Daoy (cell line): ENCODE measurements at regions not wholly inside any gene's neighbourhood (a gene's known extent, or its start where the extent isn't known, plus 50 kb on each side); places are given as distances from the start of the nearest gene placed in this dataset.

Source experiments
- DNase-seq: peaks from one replicate; pipeline ENCODE4 v3.0.0-alpha.2; 2015; ENCODE audit warnings: low read depth

GRCh38 chr9:81193362-81194339 is 495.7 kb downstream of the TLE1 start:
- DNase-seq = no peak

- no peak for DNase-seq
These were observed 498.1 kb downstream of the TLE1 start for GRCh38 chr9:81191222-81191621.

- DNase-seq = no peak
These were observed 498.7 kb downstream of the TLE1 start for GRCh38 chr9:81190659-81191058.

GRCh38 chr9:81183761-81184160 is 505.6 kb downstream of the TLE1 start:
- DNase-seq = peak; percentile 16

DNA sequence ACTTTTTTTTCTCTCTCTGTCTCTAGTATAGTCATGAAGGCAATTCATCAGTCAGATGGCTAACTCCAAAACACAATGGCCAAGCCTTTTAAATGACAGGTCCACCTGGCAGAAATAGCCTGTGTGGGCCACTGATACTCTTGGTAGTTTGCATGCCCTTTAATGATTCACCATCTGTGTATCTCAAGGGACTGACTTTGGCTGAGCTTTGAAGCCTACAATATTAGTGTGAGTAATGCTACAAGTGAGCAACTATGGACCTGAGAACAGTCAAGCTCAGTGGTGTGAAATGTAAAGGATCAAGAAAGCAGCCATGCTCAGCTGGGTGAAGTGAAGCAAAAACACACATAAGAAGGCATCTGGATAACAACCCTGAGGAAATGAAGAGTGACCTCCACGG is 506.9 kb downstream of the TLE1 start:
- DNase-seq = peak; percentile 17

DNA sequence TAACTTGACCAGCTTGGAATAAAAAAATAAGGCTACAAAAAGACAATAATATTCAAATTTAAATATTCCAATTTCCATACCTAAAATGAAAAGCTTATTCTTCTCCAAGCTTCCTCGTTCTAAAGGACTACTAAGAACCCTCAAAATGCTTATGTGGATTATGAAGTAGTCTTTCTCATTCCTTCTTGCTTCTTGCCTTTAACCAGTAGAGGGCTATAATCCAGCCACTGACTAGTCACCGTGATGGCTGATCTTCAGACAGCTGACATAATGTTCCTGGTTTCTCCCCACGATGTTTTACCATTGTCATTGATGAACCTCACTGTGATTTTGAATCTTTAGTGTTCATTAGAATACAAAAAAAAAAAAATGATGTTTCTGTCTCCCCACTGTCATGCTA is 515.3 kb downstream of the TLE1 start:
- no peak for DNase-seq

- no peak for DNase-seq
These were observed 517.7 kb downstream of the TLE1 start for GRCh38 chr9:81171689-81172088.

DNA sequence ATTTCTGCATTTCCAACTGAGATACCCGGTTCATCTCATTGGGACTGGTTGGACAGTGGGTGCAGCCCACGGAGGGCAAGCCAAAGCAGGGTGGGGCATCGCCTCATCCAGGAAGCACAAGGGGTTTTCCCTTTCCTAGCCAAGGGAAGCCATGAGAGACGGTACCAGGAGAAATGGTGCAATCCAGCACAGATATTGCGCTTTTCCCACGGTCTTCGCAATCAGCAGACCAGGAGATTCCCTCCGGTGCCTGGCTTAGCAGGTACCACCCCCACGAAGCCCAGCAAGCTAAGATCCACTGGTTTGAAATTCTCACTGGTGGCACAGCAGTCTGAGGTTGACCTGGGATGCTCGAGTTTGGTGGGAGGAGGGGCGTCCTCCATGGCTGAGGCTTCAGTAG is 527.0 kb downstream of the TLE1 start:
- DNase-seq = no peak

- DNase-seq = no peak
These were observed 533.0 kb downstream of the TLE1 start for GRCh38 chr9:81156381-81156780.

- no peak for DNase-seq
These were observed 539.2 kb downstream of the TLE1 start for GRCh38 chr9:81150016-81150625.

- no peak for DNase-seq
These were observed 542.5 kb downstream of the TLE1 start for GRCh38 chr9:81146684-81147337.

DNA sequence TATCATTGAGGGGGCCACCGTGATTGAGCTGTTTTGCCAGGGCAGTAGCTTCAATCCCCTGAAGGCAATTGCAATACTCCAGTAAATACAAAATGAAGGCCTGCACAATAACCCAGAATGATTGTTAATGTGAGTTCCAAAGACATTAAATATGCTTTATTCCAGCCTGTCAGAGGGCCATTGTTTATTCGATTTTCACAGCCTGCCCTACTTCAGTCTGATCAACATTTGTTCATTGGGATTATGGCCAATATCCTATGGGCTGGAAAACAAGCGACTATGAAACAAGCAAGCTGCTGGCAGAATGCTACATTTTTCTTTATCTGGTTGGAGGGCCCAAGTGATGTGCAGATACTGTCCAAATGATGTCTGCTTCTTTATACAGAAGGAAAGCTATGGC is 543.1 kb downstream of the TLE1 start:
- no peak for DNase-seq

- DNase-seq = no peak
These were observed 543.9 kb downstream of the TLE1 start for GRCh38 chr9:81145331-81145963.

- DNase-seq = no peak
These were observed 547.4 kb downstream of the TLE1 start for GRCh38 chr9:81141961-81142360.

DNA sequence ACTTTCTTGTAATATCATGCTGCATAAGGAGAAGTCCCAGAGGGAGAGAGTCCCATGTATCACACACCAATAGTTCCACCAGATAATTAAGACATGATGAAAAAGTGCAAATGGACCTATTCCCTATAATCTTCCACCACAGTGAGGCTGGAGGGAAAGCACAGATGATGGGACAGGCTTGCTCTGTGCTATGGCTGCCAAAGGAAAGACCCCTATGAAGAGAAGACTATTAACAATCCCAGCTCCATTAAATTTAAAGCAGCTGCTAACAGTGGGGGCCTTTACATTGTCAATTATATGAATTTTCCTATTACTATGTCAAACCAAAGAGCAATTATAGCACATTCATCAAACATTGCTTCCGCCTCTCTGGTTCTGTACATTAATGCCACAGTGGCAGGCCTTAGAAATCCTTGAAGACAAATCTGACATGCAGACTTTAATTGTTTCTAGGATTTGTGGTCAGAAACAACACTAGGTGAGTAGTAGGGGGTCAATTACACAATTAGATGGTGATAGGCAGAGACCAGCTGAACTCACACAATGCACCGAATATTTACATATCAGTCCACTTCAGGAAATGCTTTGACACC is 551.3 kb downstream of the TLE1 start:
- DNase-seq = no peak

GRCh38 chr9:81132796-81133195 is 556.6 kb downstream of the TLE1 start:
- no peak for DNase-seq

DNA sequence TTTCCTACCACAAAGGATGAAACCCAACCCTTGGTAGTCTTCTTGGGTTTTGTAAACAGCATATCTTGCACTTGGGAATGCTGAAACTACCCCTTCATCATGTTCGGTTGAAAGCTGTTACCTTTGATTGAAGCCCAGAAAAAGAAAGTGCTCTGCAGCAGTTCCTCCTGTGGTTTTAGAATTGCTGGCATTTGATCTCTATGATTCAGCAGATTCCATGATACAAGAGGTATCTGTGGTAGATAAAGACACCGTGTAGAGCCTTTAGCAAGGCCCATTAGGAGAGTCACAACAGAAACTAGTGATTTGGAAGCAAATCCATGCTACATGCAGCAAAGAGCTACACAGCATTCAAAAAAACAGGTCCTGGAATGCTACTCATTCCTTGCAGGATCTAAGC is 557.0 kb downstream of the TLE1 start:
- no peak for DNase-seq

DNA sequence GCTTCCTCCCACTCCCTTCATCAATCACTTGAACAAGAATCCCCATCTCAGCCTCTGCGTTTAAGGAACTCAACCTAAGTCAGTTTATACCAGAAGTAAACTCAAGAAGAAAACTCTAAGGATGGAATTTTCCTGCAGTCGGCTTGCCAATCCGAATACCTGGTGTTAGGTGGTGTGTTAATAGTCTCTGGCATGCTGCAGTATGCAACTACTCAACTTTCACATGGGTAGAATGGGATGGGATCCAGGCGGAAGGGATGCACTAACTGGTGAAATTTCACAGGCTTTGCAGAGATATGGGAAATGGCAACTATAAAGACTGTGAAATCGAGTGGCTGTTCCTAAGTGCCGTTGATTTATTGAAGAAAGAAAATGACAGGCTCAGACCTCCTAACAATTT is 560.6 kb downstream of the TLE1 start:
- no peak for DNase-seq

GRCh38 chr9:81125446-81126092 is 563.8 kb downstream of the TLE1 start:
- no peak for DNase-seq

DNA sequence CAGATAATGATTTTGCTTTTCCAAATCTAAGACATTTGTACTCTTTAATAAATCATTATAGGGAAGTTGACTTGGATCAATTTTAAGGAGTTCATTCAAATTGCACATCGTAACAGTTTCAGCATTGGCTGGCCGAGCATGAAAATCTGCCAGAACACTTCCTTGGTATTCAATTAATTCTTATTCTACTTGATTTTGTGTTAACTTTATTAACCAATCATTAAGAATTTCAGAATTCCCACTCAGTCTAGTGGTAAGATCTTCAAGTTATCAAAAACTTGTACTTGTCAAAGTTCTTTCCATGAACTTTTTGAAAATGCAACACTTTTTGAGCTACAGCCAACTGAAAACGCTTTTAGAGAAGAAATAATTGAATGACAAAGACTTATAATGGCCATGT is 565.8 kb downstream of the TLE1 start:
- DNase-seq = no peak

- DNase-seq = no peak
These were observed 566.6 kb downstream of the TLE1 start for GRCh38 chr9:81122749-81123148.
